AG09309 (cell line): ENCODE measurements at regions not wholly inside any gene's neighbourhood (a gene's known extent, or its start where the extent isn't known, plus 50 kb on each side); places are given as distances from the start of the nearest gene placed in this dataset.

ENCODE experiments used
- DNase-seq: peaks from one replicate; pipeline ENCODE4 v3.0.0-alpha.2; 2010; ENCODE audit warnings: low read depth
- H3K4me3 ChIP-seq: 2 replicates; pipeline ENCODE4 v1.5.1; 2011; ENCODE audit warnings: mild to moderate bottlenecking, low read depth, low read length, moderate library complexity; ENCODE audit not compliant: control insufficient read depth
- CTCF ChIP-seq: IDR thresholded peaks from 2 replicates; pipeline ENCODE4 v1.5.1; 2011; ENCODE audit warnings: mild to moderate bottlenecking, low read depth, low read length, inconsistent platforms; ENCODE audit not compliant: insufficient read depth, control insufficient read depth; ENCODE audit errors: missing control alignments

DNA sequence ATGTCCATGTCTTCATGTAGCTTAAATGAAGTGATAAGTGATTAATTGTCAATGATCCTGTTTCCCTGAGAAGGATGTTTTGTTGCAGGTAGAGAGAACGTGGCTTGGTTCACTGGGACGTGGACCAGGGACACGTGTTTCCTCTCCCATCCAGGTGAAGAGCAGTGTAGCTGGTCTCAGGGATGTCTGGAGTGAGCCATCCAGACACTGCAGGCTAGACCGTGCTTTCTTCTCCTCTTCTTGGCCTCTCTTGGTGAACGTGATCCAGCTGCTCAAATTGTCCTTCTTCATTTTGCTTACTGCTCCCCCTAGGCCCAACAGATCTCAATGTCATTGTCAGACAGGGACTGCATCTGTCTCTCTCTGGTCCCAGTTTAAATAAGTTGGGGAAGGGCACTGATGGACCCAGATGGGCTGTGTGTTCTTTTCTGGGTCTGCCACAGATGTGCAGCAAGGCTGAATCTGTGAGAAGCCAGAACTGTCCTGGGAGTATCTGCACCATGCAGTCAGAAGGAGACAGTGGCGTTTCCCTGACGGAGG lies 263.8 kb downstream of the CYRIA start:
- no peak for TF ChIP-seq CTCF
- no peak for DNase-seq
- no peak overlapping the region for H3K4me3 ChIP-seq

DNA sequence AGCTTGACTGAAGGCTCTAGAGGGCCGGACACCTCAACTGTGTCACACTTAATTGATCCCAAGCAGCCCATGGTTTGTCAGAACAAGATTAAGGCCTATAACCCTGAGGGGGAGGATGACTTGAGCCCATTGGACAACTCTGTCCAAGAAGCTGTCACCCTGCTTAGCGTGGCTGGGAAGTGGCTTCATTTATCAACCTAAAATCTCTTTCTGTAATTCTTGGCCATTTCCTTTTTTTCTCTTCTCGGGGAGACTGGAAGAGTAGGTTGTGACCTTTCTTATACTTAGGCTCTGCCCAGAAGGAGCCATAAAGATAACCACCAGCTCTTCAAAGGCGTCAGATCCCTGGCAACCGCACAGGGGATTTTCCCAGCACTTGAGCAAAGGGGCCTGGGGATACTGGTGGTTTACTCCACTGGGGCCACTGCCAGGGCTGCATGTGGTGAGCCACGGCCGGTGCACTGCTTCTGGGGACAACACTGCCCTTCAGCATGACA lies 265.5 kb downstream of the CYRIA start:
- no peak overlapping the region for H3K4me3 ChIP-seq
- TF ChIP-seq CTCF = no peak
- no peak for DNase-seq

DNA sequence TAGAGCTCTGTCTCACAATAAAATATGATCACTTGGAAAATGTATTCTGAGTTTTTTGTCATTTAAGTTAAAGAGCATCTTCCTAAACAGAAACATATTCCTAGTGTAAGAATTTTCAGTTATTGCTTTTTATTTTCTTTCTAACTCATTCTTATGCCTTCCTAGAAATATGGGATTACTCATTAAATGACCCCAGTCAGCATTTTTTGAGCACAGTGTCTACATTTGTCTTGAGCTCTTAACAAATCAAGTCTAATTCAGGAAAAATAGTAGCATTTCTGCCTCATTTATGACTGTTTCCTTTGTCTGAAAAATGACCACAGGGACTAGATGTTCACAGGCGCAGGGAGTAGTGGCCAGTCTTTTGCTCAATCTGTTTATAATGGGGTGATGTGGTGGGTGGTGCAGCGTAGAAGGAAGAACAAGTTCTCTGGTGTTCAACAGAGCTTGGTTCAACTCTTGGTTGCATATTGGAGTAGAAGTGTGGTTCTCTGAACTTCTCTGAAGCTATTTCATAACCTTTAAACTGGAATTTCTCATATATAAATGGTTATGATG lies 267.1 kb downstream of the CYRIA start:
- no peak for DNase-seq
- TF ChIP-seq CTCF = no peak
- H3K4me3 ChIP-seq = no peak overlapping the region

DNA sequence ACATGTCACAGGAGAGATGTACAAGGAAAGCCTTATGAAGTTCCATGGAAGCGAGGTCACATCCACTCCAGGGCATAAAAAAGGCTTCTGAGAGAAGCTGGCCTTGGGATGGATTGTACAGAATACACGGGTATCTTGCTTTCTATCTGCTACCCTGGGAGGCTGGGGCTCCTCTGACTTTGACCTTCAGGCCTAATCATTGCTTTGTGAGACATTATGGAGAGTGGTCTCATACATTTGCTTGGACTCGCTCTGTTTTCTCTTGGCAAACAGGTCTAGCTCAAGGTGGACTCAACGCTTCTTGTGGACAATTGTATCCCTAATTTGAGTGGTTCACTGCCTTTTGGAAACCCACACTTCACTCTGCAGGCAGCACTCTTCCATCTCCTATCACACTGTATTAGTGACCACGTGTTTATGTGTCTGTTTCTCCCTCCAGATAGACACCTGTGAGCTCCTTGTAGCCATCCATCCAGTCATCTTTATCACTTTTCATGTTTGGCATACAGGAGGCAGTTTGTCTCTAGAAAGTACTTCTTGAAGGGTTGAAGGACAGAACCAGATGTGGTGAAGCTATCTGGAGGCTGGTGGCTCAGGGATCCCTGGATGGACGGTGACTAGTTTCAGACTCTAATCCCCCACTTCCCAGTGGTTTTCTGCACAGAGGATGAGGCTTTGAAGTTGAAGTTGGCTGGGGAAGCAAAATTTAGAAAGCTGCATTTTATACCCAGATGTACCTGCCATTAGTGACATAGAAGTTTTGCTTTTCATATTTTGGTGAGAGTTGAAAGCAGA lies 267.8 kb downstream of the CYRIA start:
- TF ChIP-seq CTCF = no peak
- DNase-seq = no peak
- H3K4me3 ChIP-seq = no peak overlapping the region

DNA sequence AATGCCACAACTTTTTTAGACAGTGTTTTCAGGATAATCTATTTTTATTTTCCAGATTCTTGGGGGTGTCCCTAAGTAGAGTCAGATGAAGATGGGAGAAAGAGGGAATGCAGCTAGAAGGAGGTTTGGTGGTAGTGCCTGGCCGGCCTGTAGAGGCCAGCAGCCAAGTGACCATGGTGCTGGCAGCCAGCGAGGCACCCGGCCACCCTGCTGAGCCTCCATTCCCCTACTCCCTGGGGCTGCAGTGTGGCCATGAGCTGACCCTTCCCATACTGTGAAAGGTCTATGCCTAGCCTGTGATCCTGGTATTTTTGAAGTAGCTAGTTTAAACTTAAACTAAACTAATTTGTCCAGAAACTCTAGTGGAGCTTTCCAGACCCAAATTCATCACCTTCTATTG lies 268.6 kb downstream of the CYRIA start:
- no peak overlapping the region for H3K4me3 ChIP-seq
- TF ChIP-seq CTCF = no peak
- no peak for DNase-seq

DNA sequence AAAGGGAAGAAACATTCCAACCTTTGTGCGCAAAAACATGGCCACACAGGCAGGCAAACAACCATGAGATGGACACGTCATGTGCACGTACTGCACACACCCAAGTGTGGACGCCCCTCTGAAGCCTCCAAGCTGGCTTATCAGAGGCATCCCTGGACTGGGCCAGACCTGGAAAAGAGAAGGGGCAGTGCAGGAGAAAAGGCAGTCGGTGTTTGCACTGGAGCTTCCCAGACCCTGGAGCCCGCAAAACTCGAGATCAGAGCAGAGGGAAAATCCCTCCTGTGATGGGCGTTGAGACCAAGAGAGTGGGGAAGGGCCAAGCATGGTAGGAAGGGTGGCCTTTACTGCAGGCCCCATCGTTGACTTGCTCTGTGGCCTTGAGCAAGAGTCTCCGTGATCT lies 269.5 kb downstream of the CYRIA start:
- DNase-seq = no peak
- H3K4me3 ChIP-seq = no peak overlapping the region
- TF ChIP-seq CTCF = no peak
